ENCODE measurements at regions not wholly inside any gene's neighbourhood (a gene's known extent, or its start where the extent isn't known, plus 50 kb on each side); places are given as distances from the start of the nearest gene placed in this dataset.

DNA sequence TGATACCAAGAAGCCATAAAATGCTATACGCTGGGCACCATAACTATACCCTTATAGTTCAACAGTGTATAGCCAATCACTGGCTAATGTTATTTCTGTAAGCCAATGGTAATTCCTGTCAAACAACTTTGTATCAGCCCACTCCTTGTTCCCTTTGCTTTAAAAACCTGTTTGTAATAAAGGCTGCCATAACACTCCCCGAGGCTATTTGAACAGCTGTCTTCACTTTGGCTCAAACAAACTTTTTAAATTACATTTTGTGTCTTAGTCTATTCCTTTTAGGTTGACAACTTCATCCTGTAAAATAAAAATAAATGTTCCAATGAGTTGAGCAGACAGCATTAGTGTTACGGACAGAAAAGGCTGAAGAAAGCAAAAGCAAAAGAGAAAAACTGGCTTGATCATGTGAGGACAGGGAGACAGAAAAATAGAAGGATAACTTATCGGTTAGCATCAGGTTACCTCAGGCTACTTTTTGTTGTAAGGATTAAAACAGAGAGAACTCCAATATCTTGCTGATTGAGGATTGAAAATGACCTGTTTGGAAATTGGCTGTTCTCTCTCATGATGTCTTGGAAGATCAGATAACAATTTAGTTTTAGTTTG is 95.0 kb downstream of the AASDHPPT start:
- TF ChIP-seq CTCF (conservative IDR thresholded peaks at IDR 0.05; ENCODE audit: low read depth, low read length) (no peak), EZH2 (IDR thresholded peaks at IDR 0.05; ENCODE audit: borderline replicate concordance, low read depth, low read length, poor library complexity, severe bottlenecking) (no peak)

Data from A673 (cell line).